ENCODE measurements at regions not wholly inside any gene's neighbourhood (a gene's known extent, or its start where the extent isn't known, plus 50 kb on each side); places are given as distances from the start of the nearest gene placed in this dataset.

DNA sequence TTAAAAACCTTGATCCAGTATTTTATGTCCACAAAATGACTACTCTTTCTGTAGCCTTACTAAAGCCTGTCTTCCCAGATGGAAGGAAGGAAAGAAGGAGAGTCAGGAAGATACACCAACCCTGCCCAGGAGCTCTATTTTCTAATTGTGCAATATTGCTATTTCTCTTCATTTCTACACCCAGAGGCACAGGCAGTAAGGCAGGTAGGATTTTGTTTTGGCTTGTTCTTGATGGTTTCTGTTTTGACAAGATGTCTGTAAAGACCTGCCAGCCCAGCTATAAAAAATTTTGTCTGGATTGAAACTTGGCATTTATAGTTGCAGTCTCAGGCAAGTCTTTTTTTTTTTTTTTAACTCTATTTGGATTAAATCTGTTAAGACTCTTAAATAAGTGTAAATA lies 587.5 kb upstream of the ARID1B start:
- H3K4me3 ChIP-seq (replicated peaks; ENCODE audit: low read depth, low read length): no peak overlapping the region
- TF ChIP-seq, protein P1, sequence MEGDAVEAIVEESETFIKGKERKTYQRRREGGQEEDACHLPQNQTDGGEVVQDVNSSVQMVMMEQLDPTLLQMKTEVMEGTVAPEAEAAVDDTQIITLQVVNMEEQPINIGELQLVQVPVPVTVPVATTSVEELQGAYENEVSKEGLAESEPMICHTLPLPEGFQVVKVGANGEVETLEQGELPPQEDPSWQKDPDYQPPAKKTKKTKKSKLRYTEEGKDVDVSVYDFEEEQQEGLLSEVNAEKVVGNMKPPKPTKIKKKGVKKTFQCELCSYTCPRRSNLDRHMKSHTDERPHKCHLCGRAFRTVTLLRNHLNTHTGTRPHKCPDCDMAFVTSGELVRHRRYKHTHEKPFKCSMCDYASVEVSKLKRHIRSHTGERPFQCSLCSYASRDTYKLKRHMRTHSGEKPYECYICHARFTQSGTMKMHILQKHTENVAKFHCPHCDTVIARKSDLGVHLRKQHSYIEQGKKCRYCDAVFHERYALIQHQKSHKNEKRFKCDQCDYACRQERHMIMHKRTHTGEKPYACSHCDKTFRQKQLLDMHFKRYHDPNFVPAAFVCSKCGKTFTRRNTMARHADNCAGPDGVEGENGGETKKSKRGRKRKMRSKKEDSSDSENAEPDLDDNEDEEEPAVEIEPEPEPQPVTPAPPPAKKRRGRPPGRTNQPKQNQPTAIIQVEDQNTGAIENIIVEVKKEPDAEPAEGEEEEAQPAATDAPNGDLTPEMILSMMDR (IDR thresholded peaks at IDR 0.05; ENCODE audit: low read depth, low read length, missing control alignments): no peak

DNA sequence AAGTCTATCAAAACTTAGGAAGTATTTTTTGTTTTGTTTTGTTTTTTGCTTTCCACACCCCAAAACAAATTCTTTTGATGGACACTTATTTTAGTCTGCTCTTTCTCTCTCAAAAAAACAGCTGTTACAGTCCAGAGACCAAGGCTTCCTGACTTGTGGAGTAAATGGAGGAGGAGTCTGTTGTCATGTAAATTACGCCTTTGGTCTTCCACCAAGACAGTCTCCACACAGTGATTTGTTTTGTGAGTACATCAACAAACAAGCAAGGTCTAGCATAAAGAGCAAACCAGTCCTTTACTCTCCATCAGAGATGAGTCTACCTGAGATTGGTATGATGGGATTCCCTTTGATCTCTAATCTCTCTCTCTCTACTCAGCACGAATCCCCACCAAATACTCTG lies 588.0 kb upstream of the ARID1B start:
- TF ChIP-seq, protein P1 (IDR thresholded peaks at IDR 0.05; ENCODE audit: low read depth, low read length, missing control alignments): no peak
- DNase-seq (ENCODE audit: extremely low read depth, low read depth): no peak
- no peak overlapping the region for H3K4me3 ChIP-seq (replicated peaks; ENCODE audit: low read depth, low read length)

More for the DNA sequence above, 587.5 kb upstream of the ARID1B start:
- no peak for DNase-seq (ENCODE audit: extremely low read depth, low read depth)

DNA sequence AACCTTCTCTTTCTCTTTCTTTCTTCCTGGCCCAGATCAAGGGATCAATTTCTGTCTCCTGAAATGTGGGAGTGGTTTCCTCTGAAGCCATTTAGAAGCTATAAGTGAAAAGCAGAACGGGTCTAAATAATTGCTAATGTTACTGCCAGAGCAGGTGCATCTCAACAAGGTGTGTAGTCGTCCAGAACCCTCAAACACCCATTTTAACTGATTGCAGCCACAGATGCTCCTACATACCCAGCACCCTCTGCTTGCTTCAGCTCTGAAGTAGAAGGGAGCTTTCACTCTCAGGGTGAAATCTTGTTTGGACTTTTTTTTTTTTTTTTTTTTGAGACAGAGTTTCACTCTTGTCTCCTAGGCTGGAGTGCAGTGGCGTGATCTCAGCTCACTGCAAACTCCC lies 592.1 kb upstream of the ARID1B start:
- TF ChIP-seq, protein P1 (IDR thresholded peaks at IDR 0.05; ENCODE audit: low read depth, low read length, missing control alignments): no peak
- DNase-seq (ENCODE audit: extremely low read depth, low read depth): no peak
- no peak overlapping the region for H3K4me3 ChIP-seq (replicated peaks; ENCODE audit: low read depth, low read length)

DNA sequence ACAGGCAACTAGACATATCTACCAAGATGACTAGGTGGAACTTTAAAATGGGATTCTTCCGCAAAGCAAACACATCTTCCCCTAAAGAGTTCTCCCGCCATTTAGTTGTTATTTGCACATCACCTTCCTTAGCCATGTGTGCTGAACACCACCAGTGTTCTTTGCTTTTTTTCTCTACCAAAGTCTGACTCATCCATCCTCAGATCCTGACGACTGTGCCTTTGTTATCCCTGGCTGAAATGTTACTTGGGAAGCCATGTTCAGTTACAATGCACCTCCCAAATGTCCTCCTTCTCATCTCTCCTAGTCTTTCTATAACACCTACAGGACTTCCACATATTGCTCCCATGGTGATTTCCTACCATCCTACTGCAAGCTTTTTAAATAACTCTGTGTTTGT lies 593.5 kb upstream of the ARID1B start:
- no peak overlapping the region for H3K4me3 ChIP-seq (replicated peaks; ENCODE audit: low read depth, low read length)
- TF ChIP-seq, protein P1 (IDR thresholded peaks at IDR 0.05; ENCODE audit: low read depth, low read length, missing control alignments): no peak
- no peak for DNase-seq (ENCODE audit: extremely low read depth, low read depth)

DNA sequence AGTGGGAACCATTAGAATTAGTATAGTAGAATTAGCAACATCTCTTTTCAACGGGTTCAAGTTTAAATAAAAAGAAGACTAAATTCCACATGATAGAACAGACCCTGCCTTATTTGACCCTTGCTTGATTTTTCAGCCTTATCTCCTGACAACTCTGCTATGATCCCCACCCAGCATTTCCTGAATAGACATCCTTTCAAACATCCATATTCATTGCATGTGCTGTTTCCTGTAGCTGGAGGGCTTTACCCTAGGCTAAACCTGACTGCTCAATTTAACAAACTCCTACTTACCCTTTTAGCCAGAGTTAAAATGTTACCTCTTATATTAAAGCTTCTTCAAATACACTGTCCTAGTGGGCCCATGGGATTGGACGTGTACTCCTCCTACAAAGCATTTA lies 594.8 kb upstream of the ARID1B start:
- TF ChIP-seq, protein P1 (IDR thresholded peaks at IDR 0.05; ENCODE audit: low read depth, low read length, missing control alignments): no peak
- H3K4me3 ChIP-seq (replicated peaks; ENCODE audit: low read depth, low read length): no peak overlapping the region
- no peak for DNase-seq (ENCODE audit: extremely low read depth, low read depth)

DNA sequence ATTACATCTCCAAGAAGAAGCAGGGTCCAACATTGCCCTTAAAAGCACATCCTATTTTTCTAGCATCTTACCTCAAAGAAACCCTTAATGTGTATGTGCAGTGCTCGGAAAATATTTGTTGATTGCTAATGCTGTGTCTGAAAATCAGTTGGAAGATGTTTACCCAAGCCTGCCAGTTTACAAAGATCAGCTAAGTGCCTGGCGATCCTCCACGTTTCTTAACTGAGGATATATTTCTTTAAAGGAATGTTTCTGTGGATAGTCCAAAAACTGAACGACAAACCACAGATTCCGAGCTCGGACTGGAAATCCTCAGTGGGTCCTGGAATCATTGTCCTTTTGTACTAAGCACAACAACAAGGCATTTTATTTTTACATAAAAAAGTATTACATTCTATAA lies 595.7 kb upstream of the ARID1B start:
- DNase-seq (ENCODE audit: extremely low read depth, low read depth): no peak
- TF ChIP-seq, protein P1 (IDR thresholded peaks at IDR 0.05; ENCODE audit: low read depth, low read length, missing control alignments): no peak
- no peak overlapping the region for H3K4me3 ChIP-seq (replicated peaks; ENCODE audit: low read depth, low read length)

DNA sequence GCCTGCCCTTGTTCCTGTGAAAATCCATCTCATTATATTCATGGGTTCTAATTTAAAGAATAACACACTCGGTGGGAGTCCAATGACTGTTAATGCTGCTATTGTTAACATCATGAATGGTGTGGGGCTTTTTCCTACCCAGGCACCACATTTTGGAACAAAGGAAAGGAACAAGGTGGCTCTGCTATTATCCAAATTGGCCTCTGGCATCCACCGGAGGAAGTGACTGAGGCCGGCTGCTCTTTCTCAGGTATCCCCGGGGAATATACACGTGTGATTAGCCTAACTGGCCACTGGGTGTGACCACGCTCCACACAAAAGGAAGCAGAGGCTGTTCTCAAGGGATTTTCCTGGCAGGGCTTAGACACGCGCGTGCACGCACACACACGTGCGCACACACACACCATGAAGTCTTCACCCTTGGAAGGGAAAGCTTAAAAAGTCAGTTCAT lies 601.2 kb upstream of the ARID1B start:
- no peak for DNase-seq (ENCODE audit: extremely low read depth, low read depth)
- TF ChIP-seq, protein P1 (IDR thresholded peaks at IDR 0.05; ENCODE audit: low read depth, low read length, missing control alignments): no peak
- no peak overlapping the region for H3K4me3 ChIP-seq (replicated peaks; ENCODE audit: low read depth, low read length)
